OCI-LY1 (cell line): ENCODE measurements at regions not wholly inside any gene's neighbourhood (a gene's known extent, or its start where the extent isn't known, plus 50 kb on each side); places are given as distances from the start of the nearest gene placed in this dataset.

Experiments
- EZH2 ChIP-seq: fragments of 200-600 bp; sonication (generic), shearing (Covaris generic); IDR thresholded peaks from 2 replicates; pipeline ENCODE4 v1.8.0; 2017; ENCODE audit warnings: borderline replicate concordance, mixed run types, mild to moderate bottlenecking, antibody characterized with exemption, low read length, moderate library complexity, mixed read lengths
- TF ChIP-seq, protein P1 (sequence below): fragments of 200-600 bp; sonication (generic), shearing (Covaris generic); IDR thresholded peaks from 2 replicates; pipeline ENCODE4 v1.5.1; 2017; ENCODE audit warnings: mild to moderate bottlenecking, antibody characterized with exemption, low read length, moderate library complexity, mixed read lengths

DNA sequence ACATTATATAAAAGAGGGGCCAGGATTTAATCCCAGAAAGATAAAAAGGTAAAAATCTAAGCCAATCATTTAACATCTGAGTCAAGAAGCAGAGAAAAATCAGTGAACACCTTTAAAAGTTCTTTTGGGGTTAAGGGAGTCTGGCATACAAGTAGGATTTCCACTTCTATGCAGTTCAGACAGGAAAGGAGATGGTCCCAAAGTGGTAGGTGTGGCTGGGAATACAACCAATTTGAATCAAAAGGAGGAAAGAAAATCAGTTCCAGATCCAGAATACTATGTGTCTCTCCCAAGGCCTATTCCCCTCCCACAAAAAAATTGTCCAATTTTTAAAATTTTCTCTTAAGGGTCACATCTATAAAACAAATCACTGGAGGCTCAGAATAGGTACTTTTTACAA is 167.4 kb downstream of the PHLDA1 start:
- TF ChIP-seq, protein P1, sequence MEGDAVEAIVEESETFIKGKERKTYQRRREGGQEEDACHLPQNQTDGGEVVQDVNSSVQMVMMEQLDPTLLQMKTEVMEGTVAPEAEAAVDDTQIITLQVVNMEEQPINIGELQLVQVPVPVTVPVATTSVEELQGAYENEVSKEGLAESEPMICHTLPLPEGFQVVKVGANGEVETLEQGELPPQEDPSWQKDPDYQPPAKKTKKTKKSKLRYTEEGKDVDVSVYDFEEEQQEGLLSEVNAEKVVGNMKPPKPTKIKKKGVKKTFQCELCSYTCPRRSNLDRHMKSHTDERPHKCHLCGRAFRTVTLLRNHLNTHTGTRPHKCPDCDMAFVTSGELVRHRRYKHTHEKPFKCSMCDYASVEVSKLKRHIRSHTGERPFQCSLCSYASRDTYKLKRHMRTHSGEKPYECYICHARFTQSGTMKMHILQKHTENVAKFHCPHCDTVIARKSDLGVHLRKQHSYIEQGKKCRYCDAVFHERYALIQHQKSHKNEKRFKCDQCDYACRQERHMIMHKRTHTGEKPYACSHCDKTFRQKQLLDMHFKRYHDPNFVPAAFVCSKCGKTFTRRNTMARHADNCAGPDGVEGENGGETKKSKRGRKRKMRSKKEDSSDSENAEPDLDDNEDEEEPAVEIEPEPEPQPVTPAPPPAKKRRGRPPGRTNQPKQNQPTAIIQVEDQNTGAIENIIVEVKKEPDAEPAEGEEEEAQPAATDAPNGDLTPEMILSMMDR: no peak
- TF ChIP-seq EZH2: no peak
